HCT116 (cell line): ENCODE measurements at regions not wholly inside any gene's neighbourhood (a gene's known extent, or its start where the extent isn't known, plus 50 kb on each side); places are given as distances from the start of the nearest gene placed in this dataset.

Experiments
- ATAC-seq: fragments of 200-7000 bp; cut with Tn5 transposase; 2 replicates; pipeline ENCODE4 v1.9.1; 2020; ENCODE audit warnings: mild to moderate bottlenecking, moderate library complexity
- BruUV-seq: library from RNA; stranded (reverse); fragments of 400-500 nt; replicated peaks from 2 replicates; lab custom pipeline; 2021; lab: Mats Ljungman, UMichigan
- CTCF ChIA-PET: fragments of 300-600 bp; sonication (Branson Sonifier 250); formaldehyde crosslinking; loops from one replicate; lab custom pipeline; 2021; ENCODE audit warnings: antibody characterized with exemption; lab: Charles Lee
- POLR2A ChIA-PET: fragments of 300-600, 350-600 bp; sonication (Branson Sonifier 250); formaldehyde crosslinking; loops from one replicate; lab custom pipeline; 2021; ENCODE audit warnings: antibody characterized with exemption; lab: Charles Lee
- RAD21 ChIA-PET, 2 experiments: fragments of 300-600 bp; sonication (Branson Sonifier 250); formaldehyde crosslinking; loops; one replicate each; lab custom pipeline; 2023; ENCODE audit warnings: low total read pairs in 2 of 2; ENCODE audit not compliant: uncharacterized antibody in 2 of 2, unreplicated experiment in 2 of 2, low non-redundant PET in 1 of 2; lab: Charles Lee
- DNase-seq: peaks from one replicate; pipeline ENCODE4 v3.0.0-alpha.2; 2010; ENCODE audit warnings: low read depth, low spot score
- H2AFZ ChIP-seq: fragments of 200-600 bp; shearing (Covaris generic), sonication (generic); 2 replicates; pipeline ENCODE4 v1.6.1; 2017; ENCODE audit warnings: low read depth, mixed run types, mixed read lengths, antibody characterized with exemption, low read length; ENCODE audit not compliant: poor library complexity, severe bottlenecking
- H3K27ac ChIP-seq: 2 replicates; pipeline ENCODE4 v1.5.1; 2012; ENCODE audit warnings: low read depth, low read length
- H3K27me3 ChIP-seq: fragments of 200-600 bp; sonication (generic); 2 replicates; pipeline ENCODE4 v1.6.1; 2016; ENCODE audit warnings: mixed run types, low read length, mixed read lengths; ENCODE audit not compliant: insufficient read depth
- H3K36me3 ChIP-seq, 2 experiments: fragments of 200-500 bp in 1 of 2; fragments of 200-600 bp in 1 of 2; sonication (Bioruptor generic) in 1 of 2; sonication (generic) in 1 of 2; 2 replicates each; pipeline versions ENCODE4 v1.5.1 to v1.6.1; 2014 to 2016; ENCODE audit warnings: low read length in 2 of 2, inconsistent platforms in 1 of 2, mixed read lengths in 1 of 2, mixed run types in 1 of 2; ENCODE audit not compliant: insufficient read depth in 2 of 2, control insufficient read depth in 1 of 2
- H3K4me1 ChIP-seq, 2 experiments: fragments of 200-600 bp in 1 of 2; sonication (generic) in 1 of 2; 2 replicates each; pipeline versions ENCODE4 v1.5.1 to v1.6.1; 2012 to 2017; ENCODE audit warnings: low read length in 2 of 2, inconsistent platforms in 1 of 2, mild to moderate bottlenecking in 1 of 2, mixed read lengths in 1 of 2, mixed run types in 1 of 2, moderate library complexity in 1 of 2; ENCODE audit not compliant: insufficient read depth in 2 of 2, control insufficient read depth in 1 of 2
- H3K4me2 ChIP-seq: fragments of 200-600 bp; sonication (generic); 2 replicates; pipeline ENCODE4 v1.6.1; 2017; ENCODE audit warnings: mixed run types, low read length, mixed read lengths
- H3K4me3 ChIP-seq, 2 experiments: fragments of 200-600 bp in 1 of 2; sonication (generic) in 1 of 2; replicated peaks in 1 of 2; 2 replicates each; pipeline ENCODE4 v1.5.1; 2011 to 2016; ENCODE audit warnings: low read length in 2 of 2, control low read depth in 1 of 2, low read depth in 1 of 2, mild to moderate bottlenecking in 1 of 2, mixed read lengths in 1 of 2, mixed run types in 1 of 2
- H3K79me2 ChIP-seq: fragments of 200-600 bp; sonication (generic); 2 replicates; pipeline ENCODE4 v1.6.1; 2017; ENCODE audit warnings: mild to moderate bottlenecking, mixed run types, low read length, moderate library complexity, mixed read lengths; ENCODE audit not compliant: insufficient read depth
- H3K9ac ChIP-seq: fragments of 200-600 bp; sonication (generic); 2 replicates; pipeline ENCODE4 v1.6.1; 2016; ENCODE audit warnings: low read length, mixed read lengths
- H3K9me2 ChIP-seq: fragments of 200-600 bp; sonication (generic), shearing (Covaris generic); 2 replicates; pipeline ENCODE4 v1.6.1; 2017; ENCODE audit warnings: mixed run types, mild to moderate bottlenecking, moderate library complexity; ENCODE audit not compliant: insufficient read depth
- H3K9me3 ChIP-seq, 2 experiments: fragments of 200-500 bp in 1 of 2; fragments of 200-600 bp in 1 of 2; sonication (Bioruptor generic) in 1 of 2; sonication (generic) in 1 of 2; 2 replicates each; pipeline ENCODE4 v1.6.1; 2014 to 2017; ENCODE audit warnings: low read length in 2 of 2, mixed read lengths in 2 of 2, inconsistent platforms in 1 of 2, low read depth in 1 of 2, mild to moderate bottlenecking in 1 of 2, mixed run types in 1 of 2, moderate library complexity in 1 of 2; ENCODE audit not compliant: control insufficient read depth in 1 of 2, insufficient read depth in 1 of 2
- H4K20me1 ChIP-seq: fragments of 200-600 bp; sonication (generic), shearing (Covaris generic); 2 replicates; pipeline ENCODE4 v1.6.1; 2017; ENCODE audit warnings: mixed run types, mild to moderate bottlenecking, moderate library complexity; ENCODE audit not compliant: insufficient read depth
- ATF3 ChIP-seq: IDR thresholded peaks from 2 replicates; pipeline ENCODE4 v1.6.1; 2012
- CBX3 ChIP-seq: IDR thresholded peaks from 2 replicates; pipeline ENCODE4 v1.6.1; 2012; ENCODE audit warnings: low read depth
- CEBPB ChIP-seq: IDR thresholded peaks from 2 replicates; pipeline ENCODE4 v1.6.1; 2012; ENCODE audit warnings: low read depth
- CTCF ChIP-seq, 3 experiments: fragments of 200-600 bp in 1 of 3; sonication (generic) in 1 of 3; IDR thresholded peaks in 2 of 3; conservative IDR thresholded peaks in 1 of 3; 2 replicates each; pipeline ENCODE4 v1.5.1; 2012 to 2017; ENCODE audit warnings: low read depth in 2 of 3, low read length in 2 of 3, antibody characterized with exemption in 1 of 3, borderline replicate concordance in 1 of 3, control low read depth in 1 of 3, mild to moderate bottlenecking in 1 of 3, mixed read lengths in 1 of 3, mixed run types in 1 of 3, moderate library complexity in 1 of 3; ENCODE audit not compliant: insufficient read depth in 1 of 3
- EGR1 ChIP-seq: IDR thresholded peaks from 2 replicates; pipeline ENCODE4 v1.6.1; 2012; ENCODE audit warnings: low read depth
- EZH2 ChIP-seq: fragments of 200-600 bp; sonication (generic); IDR thresholded peaks from 2 replicates; pipeline ENCODE4 v1.6.1; 2017; ENCODE audit warnings: antibody characterized with exemption, mixed run types
- EZH2phosphoT487 ChIP-seq: fragments of 200-600 bp; IDR thresholded peaks from 2 replicates; pipeline ENCODE4 v1.6.1; 2018; ENCODE audit warnings: antibody characterized with exemption, borderline replicate concordance
- FOSL1 ChIP-seq: IDR thresholded peaks from 2 replicates; pipeline ENCODE4 v1.6.1; 2012; ENCODE audit warnings: low read depth
- JUND ChIP-seq: IDR thresholded peaks from 2 replicates; pipeline ENCODE4 v1.6.1; 2012
- MAX ChIP-seq: IDR thresholded peaks from 2 replicates; pipeline ENCODE4 v1.6.1; 2012
- POLR2A ChIP-seq: IDR thresholded peaks from 2 replicates; pipeline ENCODE4 v1.7.0; 2011; ENCODE audit warnings: borderline replicate concordance; ENCODE audit not compliant: insufficient read depth, insufficient read length; ENCODE audit errors: extremely low read depth
- POLR2AphosphoS5 ChIP-seq: IDR thresholded peaks from 2 replicates; pipeline ENCODE4 v1.6.1; 2011; ENCODE audit warnings: mild to moderate bottlenecking, low read depth, low read length, moderate library complexity
- RAD21 ChIP-seq: IDR thresholded peaks from 2 replicates; pipeline ENCODE4 v1.6.1; 2012; ENCODE audit warnings: low read depth, mild to moderate bottlenecking
- SRF ChIP-seq: IDR thresholded peaks from 2 replicates; pipeline ENCODE4 v1.6.1; 2012; ENCODE audit warnings: low read depth
- TCF7L2 ChIP-seq: IDR thresholded peaks from 2 replicates; pipeline ENCODE4 v1.7.0; 2011; ENCODE audit warnings: borderline replicate concordance, inconsistent platforms; ENCODE audit not compliant: insufficient read depth, insufficient read length; ENCODE audit errors: extremely low read depth
- YY1 ChIP-seq: IDR thresholded peaks from 2 replicates; pipeline ENCODE4 v1.6.1; 2011; ENCODE audit warnings: low read length, low read depth, moderate library complexity, mild to moderate bottlenecking; ENCODE audit not compliant: insufficient replicate concordance; ENCODE audit errors: extremely low read depth
- ZBTB33 ChIP-seq: IDR thresholded peaks from 2 replicates; pipeline ENCODE4 v1.6.1; 2011; ENCODE audit warnings: mild to moderate bottlenecking, low read length, moderate library complexity; ENCODE audit not compliant: insufficient replicate concordance; ENCODE audit errors: extremely low read depth
- ZNF274 ChIP-seq: fragments of 200-500 bp; sonication (Bioruptor generic); IDR thresholded peaks from 2 replicates; pipeline ENCODE4 v1.6.1; 2014; ENCODE audit warnings: mild to moderate bottlenecking, low read depth, low read length, inconsistent platforms
- intact Hi-C: fragments of 100-400 bp; cut with micrococcal nuclease; formaldehyde crosslinking; loops from 2 replicates; pipeline ENCODE4 v1.10.0; 2022

GRCh38 chr2:41498781-41499180 lies 549.0 kb upstream of the PKDCC start:
- no peaks in the 10 kb centered on the region for H4K20me1 ChIP-seq
- no peak overlapping the region for H3K27ac ChIP-seq
- POLR2A ChIA-PET = no interaction called here
- H3K4me3 ChIP-seq = no peak overlapping the region
- H3K9me2 ChIP-seq = no peaks in the 10 kb centered on the region
- no peak overlapping the region for H3K9ac ChIP-seq
- peaks cover 14 to 22% of the 10 kb centered on the region in 2 experiments; a peak in 2 of 4 replicates for H3K9me3 ChIP-seq
- CTCF ChIA-PET = no interaction called here
- intact Hi-C loops = loop anchor here (5.0 kb wide), 1 partner anchor 1586 kb away; no protein-coding TSS in a partner anchor
- TF ChIP-seq EGR1 = no peak
- TF ChIP-seq TCF7L2 = no peak
- TF ChIP-seq EZH2 = no peak
- TF ChIP-seq POLR2A = no peak
- no peak for TF ChIP-seq CEBPB
- TF ChIP-seq CTCF (IDR thresholded peaks at IDR 0.05 in 2 of 3, conservative IDR thresholded peaks at IDR 0.05 in 1 of 3; ENCODE audit: borderline replicate concordance in 1 of 3, insufficient read depth in 1 of 3, low read depth in 2 of 3, low read length in 2 of 3) = no peak
- TF ChIP-seq ZBTB33 = no peak
- TF ChIP-seq EZH2phosphoT487 = no peak
- no peak for TF ChIP-seq POLR2AphosphoS5
- TF ChIP-seq YY1 = no peak
- no peak for TF ChIP-seq FOSL1
- TF ChIP-seq SRF = no peak
- TF ChIP-seq JUND = no peak
- TF ChIP-seq ZNF274 = no peak
- TF ChIP-seq MAX = no peak
- TF ChIP-seq ATF3 = no peak
- TF ChIP-seq RAD21 = no peak
- TF ChIP-seq CBX3 = no peak
- TF ChIP-seq, all 23 proteins: peak for 0
- DNase-seq (no peak), ATAC-seq (no peak)
- H3K36me3 ChIP-seq = no peaks in the 10 kb centered on the region
- no peaks in the 10 kb centered on the region for H3K79me2 ChIP-seq
- BruUV-seq = no TSS peak
- no peak overlapping the region for H2AFZ ChIP-seq
- RAD21 ChIA-PET = no interaction called here
- H3K4me2 ChIP-seq = no peak overlapping the region
- no peaks in the 10 kb centered on the region for H3K4me1 ChIP-seq
- no peaks in the 10 kb centered on the region for H3K27me3 ChIP-seq
